Panc1 (cell line): ENCODE measurements at regions not wholly inside any gene's neighbourhood (a gene's known extent, or its start where the extent isn't known, plus 50 kb on each side); places are given as distances from the start of the nearest gene placed in this dataset.

Source experiments
- CTCF ChIP-seq: fragments of 450-650 bp; IDR thresholded peaks from 2 replicates; pipeline ENCODE4 v1.5.1; 2017; ENCODE audit warnings: mild to moderate bottlenecking
- POLR2AphosphoS5 ChIP-seq: IDR thresholded peaks from 2 replicates; pipeline ENCODE4 v1.6.1; 2012; ENCODE audit warnings: mild to moderate bottlenecking, low read depth, low read length, moderate library complexity
- REST ChIP-seq, 2 experiments: IDR thresholded peaks; 2 replicates each; pipeline ENCODE4 v1.6.1; 2011 to 2012; ENCODE audit warnings: low read depth in 2 of 2, control low read depth in 1 of 2, low read length in 1 of 2, mild to moderate bottlenecking in 1 of 2, moderate library complexity in 1 of 2; ENCODE audit not compliant: insufficient read depth in 1 of 2

- TF ChIP-seq CTCF, result no peak
- TF ChIP-seq REST (IDR thresholded peaks at IDR 0.05; ENCODE audit: insufficient read depth in 1 of 2, low read depth in 2 of 2, low read length in 1 of 2), result no peak
- no peak for TF ChIP-seq POLR2AphosphoS5
Observed at GRCh38 chr13:82833923-82834322, 1048.4 kb downstream of the SLITRK1 start.
